Fibroblast of mammary gland (primary cell): ENCODE measurements at regions not wholly inside any gene's neighbourhood (a gene's known extent, or its start where the extent isn't known, plus 50 kb on each side); places are given as distances from the start of the nearest gene placed in this dataset.

Experiments
- DNase-seq: peaks from one replicate; pipeline ENCODE4 v3.0.0-alpha.2; 2010; ENCODE audit warnings: low read depth
- H3K4me3 ChIP-seq: 2 replicates; pipeline ENCODE4 v1.5.1; 2011; ENCODE audit warnings: low read depth, mild to moderate bottlenecking, low read length, moderate library complexity; ENCODE audit not compliant: control insufficient read depth
- TF ChIP-seq, protein P1 (sequence below): conservative IDR thresholded peaks from 2 replicates; pipeline ENCODE4 v1.5.1; 2011; ENCODE audit warnings: low read depth, low read length, inconsistent platforms; ENCODE audit not compliant: control insufficient read depth, insufficient read depth

DNA sequence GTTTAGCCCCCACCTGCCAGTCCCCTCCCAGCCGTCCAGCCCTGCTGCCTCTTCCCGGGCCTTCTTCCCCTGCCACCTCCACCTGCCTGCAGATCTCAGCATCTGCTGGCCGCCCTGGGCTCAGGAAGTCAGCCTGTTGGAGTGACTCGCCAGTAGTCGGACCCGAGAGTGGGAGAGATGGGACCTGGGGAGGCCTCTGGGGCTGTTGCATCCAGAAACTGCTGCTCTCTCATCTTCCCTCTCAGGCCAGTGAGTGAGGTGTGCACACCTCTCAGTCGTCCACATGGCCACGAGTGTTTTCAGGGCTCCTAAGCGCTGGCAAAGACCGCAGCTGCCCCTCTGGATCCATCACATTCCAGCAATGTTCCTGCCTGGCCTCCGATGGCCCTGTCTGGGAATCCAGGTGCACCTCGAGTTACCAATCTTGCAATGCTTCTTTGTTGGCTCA, 151.8 kb upstream of the SOX1 start:
- TF ChIP-seq, protein P1, sequence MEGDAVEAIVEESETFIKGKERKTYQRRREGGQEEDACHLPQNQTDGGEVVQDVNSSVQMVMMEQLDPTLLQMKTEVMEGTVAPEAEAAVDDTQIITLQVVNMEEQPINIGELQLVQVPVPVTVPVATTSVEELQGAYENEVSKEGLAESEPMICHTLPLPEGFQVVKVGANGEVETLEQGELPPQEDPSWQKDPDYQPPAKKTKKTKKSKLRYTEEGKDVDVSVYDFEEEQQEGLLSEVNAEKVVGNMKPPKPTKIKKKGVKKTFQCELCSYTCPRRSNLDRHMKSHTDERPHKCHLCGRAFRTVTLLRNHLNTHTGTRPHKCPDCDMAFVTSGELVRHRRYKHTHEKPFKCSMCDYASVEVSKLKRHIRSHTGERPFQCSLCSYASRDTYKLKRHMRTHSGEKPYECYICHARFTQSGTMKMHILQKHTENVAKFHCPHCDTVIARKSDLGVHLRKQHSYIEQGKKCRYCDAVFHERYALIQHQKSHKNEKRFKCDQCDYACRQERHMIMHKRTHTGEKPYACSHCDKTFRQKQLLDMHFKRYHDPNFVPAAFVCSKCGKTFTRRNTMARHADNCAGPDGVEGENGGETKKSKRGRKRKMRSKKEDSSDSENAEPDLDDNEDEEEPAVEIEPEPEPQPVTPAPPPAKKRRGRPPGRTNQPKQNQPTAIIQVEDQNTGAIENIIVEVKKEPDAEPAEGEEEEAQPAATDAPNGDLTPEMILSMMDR: no peak
- no peak overlapping the region for H3K4me3 ChIP-seq
- DNase-seq: no peak

DNA sequence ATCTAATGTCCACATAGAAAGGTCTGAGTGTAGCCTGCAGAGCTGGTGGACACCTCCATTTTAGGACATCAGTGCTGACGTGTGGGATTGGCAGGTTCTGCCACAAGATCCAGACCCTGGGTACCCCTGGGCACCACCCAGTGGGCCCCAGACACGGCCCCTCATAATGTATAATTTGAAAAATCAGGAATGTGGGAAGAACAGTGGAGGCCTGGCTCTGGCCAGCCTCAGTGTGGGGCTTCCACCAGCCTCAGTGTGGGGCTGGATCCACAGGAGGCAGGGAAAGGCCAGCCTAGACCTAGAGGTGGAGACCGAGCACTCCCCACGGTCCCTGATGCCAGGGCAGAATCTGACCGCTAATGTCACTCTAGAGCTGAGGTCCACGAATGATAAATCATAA, 150.7 kb upstream of the SOX1 start:
- no peak overlapping the region for H3K4me3 ChIP-seq
- TF ChIP-seq, protein P1: no peak
- DNase-seq: no peak

DNA sequence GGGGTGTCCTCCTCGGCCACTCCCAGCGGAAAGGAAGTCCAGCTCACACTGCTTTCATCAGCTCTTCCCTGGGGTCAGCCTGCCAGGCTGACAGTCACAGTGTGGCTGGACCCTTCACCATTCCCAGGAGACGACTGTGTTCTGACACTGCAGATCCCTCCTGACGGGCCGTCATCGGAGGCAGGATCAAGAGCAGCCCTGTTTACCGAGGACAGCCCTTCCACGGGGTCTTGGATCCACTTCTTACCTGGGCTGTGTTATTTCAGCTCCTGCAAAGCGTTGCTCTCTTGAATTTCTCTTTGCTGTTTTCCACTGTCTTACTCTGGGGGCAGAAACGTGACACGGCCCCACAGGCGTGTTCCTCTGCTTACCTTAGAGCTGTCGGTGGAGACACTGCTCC, 149.9 kb upstream of the SOX1 start:
- DNase-seq: no peak
- no peak overlapping the region for H3K4me3 ChIP-seq
- TF ChIP-seq, protein P1: no peak

DNA sequence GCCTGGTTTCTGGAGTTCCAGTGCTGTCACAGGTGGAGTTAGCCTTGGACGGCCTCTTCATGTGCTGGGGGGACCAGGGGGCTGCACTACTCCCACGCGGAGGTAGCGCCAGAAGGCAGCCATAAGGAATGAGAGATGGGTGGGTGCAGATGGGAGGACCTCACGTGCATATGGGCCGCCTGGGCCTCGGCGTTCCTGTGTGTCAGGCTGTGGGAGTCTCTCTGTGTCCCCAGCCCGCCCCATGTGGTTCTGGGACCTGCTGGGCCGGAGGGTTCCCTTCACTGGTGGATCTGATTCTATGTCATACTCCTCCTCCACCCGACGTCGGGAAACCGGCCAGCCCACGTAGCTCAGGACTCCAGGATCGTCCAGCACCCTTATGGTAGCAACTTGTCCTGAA, 149.0 kb upstream of the SOX1 start:
- H3K4me3 ChIP-seq: no peak overlapping the region
- TF ChIP-seq, protein P1: no peak
- no peak for DNase-seq

DNA sequence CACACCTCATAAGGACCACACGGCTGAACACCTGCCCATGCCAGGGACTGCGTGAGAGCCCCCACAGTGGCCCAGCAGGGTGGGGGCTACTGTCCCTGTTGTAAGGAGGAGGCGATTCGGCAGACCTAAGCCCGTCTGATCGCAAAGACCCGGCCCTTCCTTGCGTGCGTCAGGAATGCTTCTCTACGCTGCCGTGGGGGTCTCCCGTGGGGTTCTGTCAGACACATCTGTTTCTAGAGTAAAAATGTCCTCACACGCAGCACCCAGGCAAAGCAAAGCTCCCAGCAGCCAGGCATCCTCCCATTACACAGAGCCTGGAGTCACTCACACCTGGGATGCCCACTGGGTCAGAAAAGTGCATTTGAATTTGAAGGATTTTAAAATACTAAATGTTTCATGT, 147.7 kb upstream of the SOX1 start:
- DNase-seq: no peak
- TF ChIP-seq, protein P1: no peak

DNA sequence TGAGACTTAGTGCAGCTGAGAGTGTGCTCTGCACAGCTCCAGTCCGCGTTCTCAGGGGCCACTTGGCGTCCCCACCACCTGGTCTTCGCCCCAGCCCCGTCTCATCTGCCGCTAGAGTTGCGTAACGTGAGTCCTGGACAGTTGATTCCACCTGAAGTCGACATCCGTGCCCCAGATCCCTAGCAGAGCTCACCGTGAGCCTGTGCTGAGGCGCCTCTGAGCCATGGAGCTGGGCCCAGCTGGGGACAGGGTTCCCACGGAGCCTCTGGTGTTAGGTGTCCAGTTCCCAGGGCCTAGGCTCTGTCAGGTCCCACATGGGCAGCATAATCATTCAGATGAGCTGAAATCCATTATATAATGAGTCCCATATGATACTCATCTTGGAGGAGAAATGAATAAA, 147.1 kb upstream of the SOX1 start:
- DNase-seq: no peak
- TF ChIP-seq, protein P1: no peak
- no peak overlapping the region for H3K4me3 ChIP-seq

More for the DNA sequence above, 147.7 kb upstream of the SOX1 start:
- no peak overlapping the region for H3K4me3 ChIP-seq

DNA sequence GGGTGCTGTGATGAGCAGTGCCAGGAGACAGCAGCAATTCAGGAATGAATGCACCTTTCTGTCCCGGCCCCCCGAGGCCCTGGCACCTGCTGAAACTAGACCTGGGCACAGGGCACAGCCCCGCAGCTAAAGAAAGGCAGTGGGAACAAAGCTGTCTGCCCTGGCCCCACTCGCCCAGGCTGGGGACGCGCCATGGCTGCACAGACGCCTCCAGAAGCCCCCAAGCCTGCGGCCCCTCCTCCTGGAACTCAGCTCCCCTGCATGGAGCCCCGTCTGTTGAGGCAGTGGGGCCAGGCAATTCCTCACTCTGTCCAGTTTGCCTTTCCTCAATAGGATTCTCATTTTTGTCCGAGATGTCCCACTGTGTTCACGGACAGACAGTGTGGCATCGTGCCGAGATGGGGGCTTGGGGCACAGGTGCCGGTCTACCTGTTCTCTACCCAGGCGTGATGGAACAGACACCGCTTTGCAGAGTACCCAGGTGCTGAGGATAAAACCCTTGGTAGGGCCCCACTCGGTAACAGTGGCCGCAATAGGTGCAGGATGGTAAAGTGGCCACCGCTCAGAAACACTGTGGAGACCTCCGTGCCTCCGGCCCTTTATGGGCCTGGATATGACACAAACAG, 146.5 kb upstream of the SOX1 start:
- DNase-seq: no peak
- TF ChIP-seq, protein P1: no peak
- no peak overlapping the region for H3K4me3 ChIP-seq
